Mesodermal cell (in vitro differentiated cells): ENCODE measurements at regions not wholly inside any gene's neighbourhood (a gene's known extent, or its start where the extent isn't known, plus 50 kb on each side); places are given as distances from the start of the nearest gene placed in this dataset.

Experiments used
- H3K27ac ChIP-seq: 2 replicates; pipeline ENCODE4 v1.7.0; 2013; ENCODE audit warnings: mild to moderate bottlenecking, low read depth, low read length, moderate library complexity; ENCODE audit not compliant: severe bottlenecking
- H3K36me3 ChIP-seq: 2 replicates; pipeline ENCODE4 v1.7.1; 2013; ENCODE audit warnings: mild to moderate bottlenecking, low read length, moderate library complexity; ENCODE audit not compliant: control insufficient read depth, insufficient read depth
- H3K4me1 ChIP-seq: one replicate; pipeline ENCODE4 v1.7.1; 2013; ENCODE audit warnings: mild to moderate bottlenecking, low read length; ENCODE audit not compliant: insufficient read depth, control insufficient read depth, poor library complexity, severe bottlenecking
- H3K4me3 ChIP-seq: 2 replicates; pipeline ENCODE4 v1.7.0; 2013; ENCODE audit warnings: low read length, control low read depth, mild to moderate bottlenecking; ENCODE audit not compliant: insufficient read depth, poor library complexity, severe bottlenecking; ENCODE audit errors: extremely low read depth
- H3K9me3 ChIP-seq: 2 replicates; pipeline ENCODE4 v1.7.1; 2013; ENCODE audit warnings: mild to moderate bottlenecking, low read length, moderate library complexity; ENCODE audit not compliant: control insufficient read depth
- WGBS, 2 experiments: methylation state at CpG; one replicate each; pipeline ENCODE4 v1.1.5; 2013; ENCODE audit warnings: missing lambda C conversion rate in 2 of 2; ENCODE audit not compliant: insufficient coverage in 2 of 2; 5-methylcytosine and 5-hydroxymethylcytosine counted together

DNA sequence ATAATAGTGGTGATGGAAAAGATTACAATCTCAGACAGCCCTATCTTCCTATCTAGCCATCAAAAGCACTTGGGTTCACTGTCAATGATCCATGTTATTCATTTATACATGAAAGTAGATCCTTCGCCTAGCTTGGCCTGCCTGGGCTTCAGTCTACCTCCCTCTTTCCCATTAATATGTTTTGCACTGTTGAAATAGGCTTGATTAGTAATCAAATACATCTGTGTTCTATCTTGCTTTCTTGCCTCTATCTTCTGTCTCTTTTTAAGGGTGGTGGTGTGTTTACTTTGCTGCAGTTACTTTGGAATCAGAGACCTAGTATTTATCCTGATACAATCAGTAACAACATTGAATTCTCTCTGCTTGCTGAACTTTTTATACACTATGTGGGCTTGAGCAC lies 521.2 kb downstream of the TNS1 start:
- Histone ChIP-seq H3K4me3 (no peak overlapping the region), H3K9me3 (no peaks in the 10 kb centered on the region), H3K36me3 (no peaks in the 10 kb centered on the region), H3K4me1 (peaks cover 2% of the 10 kb centered on the region), H3K27ac (no peak overlapping the region)
- WGBS, 2 experiments, result 80% methylated on average over 1 of the region's 1 CpG; no CpG with 5 or more reads in 1 of the 2 experiments

DNA sequence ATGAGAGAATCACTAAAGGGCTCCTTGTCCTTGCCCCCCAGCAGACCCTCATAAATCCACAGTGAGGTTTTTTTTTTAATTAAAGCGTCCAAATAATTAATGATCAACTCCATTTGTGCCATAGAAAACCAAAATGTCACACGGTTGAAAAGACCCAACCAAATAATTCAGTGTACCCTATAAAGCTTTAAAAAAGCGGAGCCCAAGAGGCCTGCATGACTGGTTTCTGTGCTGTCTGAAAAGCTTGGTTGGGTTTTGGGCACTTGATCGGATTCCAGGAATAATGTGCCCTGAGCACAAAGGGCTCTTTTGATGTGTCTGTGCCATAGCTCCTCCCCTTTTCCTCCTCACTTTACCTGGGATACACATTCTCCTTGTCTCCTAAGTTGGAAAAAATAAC lies 523.2 kb downstream of the TNS1 start:
- 80 to 100% methylated on average over 1 of the region's 4 CpGs for WGBS, 2 experiments
- Histone ChIP-seq H3K27ac (no peak overlapping the region), H3K36me3 (no peaks in the 10 kb centered on the region), H3K4me1 (peaks cover 4% of the 10 kb centered on the region), H3K4me3 (no peak overlapping the region), H3K9me3 (no peaks in the 10 kb centered on the region)

DNA sequence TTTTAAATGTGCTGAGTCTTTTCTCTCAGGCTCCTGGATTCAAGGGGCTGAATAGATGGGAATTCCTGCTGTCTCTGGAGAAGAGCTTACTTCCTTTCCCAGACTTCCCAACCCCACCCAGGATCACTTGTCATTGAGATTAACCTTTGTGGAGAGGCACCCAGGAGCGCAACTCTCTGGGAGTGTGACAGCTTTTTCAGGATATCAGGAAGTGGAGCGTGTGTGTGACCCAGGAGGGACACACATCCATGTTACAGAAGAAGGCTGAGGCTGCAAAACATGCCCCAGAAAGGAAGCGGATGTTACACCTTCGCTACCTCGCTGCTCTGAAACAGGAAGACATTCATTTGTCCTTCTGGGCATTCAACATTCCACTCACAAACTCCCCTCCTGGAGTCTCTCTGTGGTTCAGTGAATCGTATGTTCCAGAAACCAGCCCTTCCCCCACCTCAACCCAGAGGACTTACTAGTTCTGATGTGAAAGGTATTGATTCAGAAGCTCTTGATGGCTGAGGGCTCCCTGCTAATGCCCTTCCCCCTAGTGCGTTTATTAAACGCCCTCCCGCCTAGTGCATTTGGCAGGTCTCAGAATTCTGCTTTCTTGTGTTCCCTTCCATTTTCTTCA lies 523.9 kb downstream of the TNS1 start:
- Histone ChIP-seq H3K36me3 (no peaks in the 10 kb centered on the region), H3K4me3 (no peak overlapping the region), H3K27ac (no peak overlapping the region), H3K4me1 (peaks cover 4% of the 10 kb centered on the region), H3K9me3 (no peaks in the 10 kb centered on the region)
- WGBS, 2 experiments, result 75 to 81% methylated on average over 6 to 7 of the region's 9 CpGs

DNA sequence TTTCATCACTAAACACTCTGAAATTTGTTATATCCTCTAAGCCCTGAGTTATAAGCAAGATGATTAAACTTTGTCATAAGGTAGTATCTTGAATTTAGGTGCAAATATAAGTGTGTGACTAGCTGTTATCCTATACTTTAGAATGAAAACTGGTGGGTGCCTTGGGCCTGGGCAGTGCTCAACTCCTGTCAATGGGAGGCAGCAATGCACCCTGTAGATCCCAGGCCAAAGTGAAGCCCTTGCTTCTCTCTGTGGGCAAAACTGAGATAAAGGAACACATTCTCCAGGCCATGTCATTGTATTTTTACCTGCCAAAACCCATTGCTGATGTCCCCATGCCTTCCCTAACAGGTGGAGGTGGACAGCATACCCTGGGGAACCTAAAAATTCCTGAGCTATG lies 525.2 kb downstream of the TNS1 start:
- Histone ChIP-seq H3K4me1 (peaks cover 4% of the 10 kb centered on the region), H3K4me3 (no peak overlapping the region), H3K27ac (no peak overlapping the region), H3K36me3 (no peaks in the 10 kb centered on the region), H3K9me3 (no peaks in the 10 kb centered on the region)

DNA sequence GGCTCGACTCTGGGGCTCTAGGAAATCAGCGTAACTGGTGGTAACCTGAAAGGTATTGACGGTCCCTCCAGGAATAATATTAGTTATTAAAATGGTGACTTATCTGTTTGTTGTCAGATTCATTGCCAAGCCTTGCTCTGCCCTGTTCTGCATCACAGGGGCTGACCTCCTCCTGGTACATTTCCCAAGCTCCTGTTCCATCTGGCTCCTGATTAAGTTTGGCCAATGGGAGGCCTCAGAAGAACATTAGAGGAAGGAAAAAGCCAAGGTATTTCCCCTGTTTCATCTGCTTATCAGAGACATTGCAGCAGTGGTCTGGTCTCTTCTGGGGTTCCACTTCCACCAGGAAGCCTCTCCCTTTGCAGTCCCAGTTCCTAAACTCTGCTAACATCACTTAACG lies 527.0 kb downstream of the TNS1 start:
- 95 to 100% methylated on average over 2 to 3 of the region's 4 CpGs for WGBS, 2 experiments
- Histone ChIP-seq H3K27ac (no peak overlapping the region), H3K4me1 (peaks cover 8% of the 10 kb centered on the region)

DNA sequence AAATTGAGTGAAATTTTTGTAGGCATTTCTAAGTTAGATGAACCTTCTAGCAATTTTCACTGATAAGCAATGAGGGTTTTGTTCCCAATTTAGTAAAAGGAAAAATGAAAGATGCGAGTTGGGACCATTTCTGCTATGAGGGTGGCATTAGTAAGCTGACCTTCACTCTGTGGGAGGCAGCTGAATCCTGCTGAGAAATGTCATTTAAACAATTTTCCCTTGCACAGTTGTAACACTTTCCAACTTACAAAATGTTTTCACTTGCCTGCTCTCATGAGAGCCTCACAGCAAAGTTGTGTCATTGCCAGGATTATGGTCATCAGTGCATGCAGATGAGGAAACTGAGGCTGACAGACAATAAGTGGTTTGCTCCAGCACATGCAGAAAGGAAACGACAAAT lies 527.7 kb downstream of the TNS1 start:
- H3K9me3 ChIP-seq, result no peaks in the 10 kb centered on the region
- peaks cover 8% of the 10 kb centered on the region for H3K4me1 ChIP-seq
- no peaks in the 10 kb centered on the region for H3K36me3 ChIP-seq
- H3K27ac ChIP-seq, result no peak overlapping the region
- WGBS, 2 experiments, result 70 to 100% methylated on average over 1 of the region's 2 CpGs
- H3K4me3 ChIP-seq, result no peak overlapping the region

More for the DNA sequence above, 527.0 kb downstream of the TNS1 start:
- no peaks in the 10 kb centered on the region for H3K36me3 ChIP-seq
- no peak overlapping the region for H3K4me3 ChIP-seq
- H3K9me3 ChIP-seq, result no peaks in the 10 kb centered on the region

DNA sequence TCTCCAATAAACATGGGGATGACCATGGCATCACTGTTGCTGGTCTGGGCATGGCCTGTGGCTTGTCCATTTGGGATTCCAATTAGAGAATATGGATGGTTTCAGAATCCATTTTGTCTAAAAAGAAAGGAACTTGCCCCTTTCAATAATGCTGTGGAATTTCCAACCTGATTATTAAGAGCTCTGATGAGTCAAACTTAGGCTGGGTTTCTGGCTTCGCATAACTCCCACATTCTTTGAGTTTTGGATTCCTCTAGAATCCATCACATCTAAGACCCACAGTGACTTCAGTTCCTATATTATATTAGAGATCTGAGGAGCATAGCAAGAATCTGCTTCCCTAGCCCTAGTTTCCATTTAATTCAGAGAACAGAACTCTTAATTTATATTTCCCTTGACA lies 531.5 kb downstream of the TNS1 start:
- Histone ChIP-seq H3K4me3 (no peak overlapping the region), H3K9me3 (no peaks in the 10 kb centered on the region), H3K27ac (no peak overlapping the region), H3K4me1 (peaks cover 8% of the 10 kb centered on the region), H3K36me3 (no peaks in the 10 kb centered on the region)
- no CpG with 5 or more reads among the region's 1 CpG for WGBS, 2 experiments

DNA sequence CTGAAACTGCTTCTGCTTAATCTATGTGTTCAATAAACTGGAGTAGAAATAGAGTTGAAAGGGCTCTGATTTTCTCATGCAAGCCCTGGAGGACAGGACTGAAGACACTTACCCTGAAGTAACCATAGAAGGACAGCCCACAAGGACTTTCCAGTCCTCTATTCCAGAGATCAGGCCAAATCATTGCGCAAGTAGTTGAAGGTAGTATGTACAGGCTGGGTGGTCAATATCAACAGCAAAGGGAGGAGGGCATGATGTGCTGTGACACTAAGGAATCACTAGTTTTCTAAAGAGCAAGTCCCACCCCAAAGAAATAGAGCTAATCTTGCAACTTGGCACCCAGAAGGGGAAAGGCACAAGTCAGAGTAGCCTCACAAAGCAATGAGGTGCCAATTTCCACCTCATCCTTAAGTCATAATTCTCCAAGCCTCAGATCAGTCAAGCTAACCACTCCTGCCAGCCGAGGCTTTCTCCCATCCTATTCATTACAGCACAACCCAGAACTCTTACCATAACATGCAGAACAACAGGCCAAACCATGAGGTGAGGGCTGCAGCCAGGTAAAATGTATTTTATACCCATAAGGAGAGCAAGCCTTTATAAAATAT lies 533.5 kb downstream of the TNS1 start:
- no peak overlapping the region for H3K4me3 ChIP-seq
- H3K27ac ChIP-seq, result no peak overlapping the region
- H3K9me3 ChIP-seq, result no peaks in the 10 kb centered on the region
- 92% methylated on average over 2 of the region's 2 CpGs; no CpG with 5 or more reads in 1 of the 2 experiments for WGBS, 2 experiments
- peaks cover 8% of the 10 kb centered on the region for H3K4me1 ChIP-seq
- H3K36me3 ChIP-seq, result no peaks in the 10 kb centered on the region

DNA sequence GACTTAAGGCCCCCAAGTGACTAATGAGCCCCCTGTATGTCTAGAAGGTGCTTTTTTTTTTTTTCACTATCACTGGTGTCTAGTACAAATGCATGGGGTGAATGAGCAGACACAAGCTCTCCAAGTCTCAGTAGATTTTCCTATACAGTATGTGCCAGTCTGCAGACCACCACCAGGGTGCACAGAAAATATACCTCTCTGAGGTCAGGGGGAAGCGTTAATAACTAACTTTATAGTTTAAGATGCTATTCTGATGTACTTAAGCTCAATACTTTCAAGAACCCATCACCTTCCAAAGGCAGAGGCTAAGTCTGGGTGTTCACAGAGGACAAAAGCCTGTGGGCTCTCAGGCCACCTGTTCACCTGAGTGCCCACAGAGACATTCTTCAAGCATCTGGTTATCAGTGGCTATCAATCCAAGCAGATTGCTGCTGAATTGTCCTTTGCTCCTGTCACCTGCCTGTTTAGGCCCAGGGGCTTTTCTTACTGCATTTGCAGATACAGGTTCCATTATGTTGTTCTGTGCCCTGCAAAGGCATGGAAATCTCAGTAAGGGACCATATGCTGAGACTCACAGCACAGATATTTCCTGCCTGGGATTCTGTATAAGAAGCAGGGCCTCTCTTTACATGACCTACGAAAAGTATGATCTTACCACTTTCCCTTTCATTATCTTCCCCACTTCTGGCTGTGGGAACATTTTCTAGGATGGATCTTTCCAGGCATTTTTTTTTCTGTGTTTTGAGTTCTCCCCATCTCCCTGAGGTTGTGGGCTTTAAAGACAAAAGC lies 534.6 kb downstream of the TNS1 start:
- Histone ChIP-seq H3K27ac (no peak overlapping the region), H3K4me1 (peaks cover 8% of the 10 kb centered on the region), H3K4me3 (no peak overlapping the region), H3K9me3 (no peaks in the 10 kb centered on the region), H3K36me3 (no peaks in the 10 kb centered on the region)
- 83 to 88% methylated on average over 1 of the region's 2 CpGs for WGBS, 2 experiments

DNA sequence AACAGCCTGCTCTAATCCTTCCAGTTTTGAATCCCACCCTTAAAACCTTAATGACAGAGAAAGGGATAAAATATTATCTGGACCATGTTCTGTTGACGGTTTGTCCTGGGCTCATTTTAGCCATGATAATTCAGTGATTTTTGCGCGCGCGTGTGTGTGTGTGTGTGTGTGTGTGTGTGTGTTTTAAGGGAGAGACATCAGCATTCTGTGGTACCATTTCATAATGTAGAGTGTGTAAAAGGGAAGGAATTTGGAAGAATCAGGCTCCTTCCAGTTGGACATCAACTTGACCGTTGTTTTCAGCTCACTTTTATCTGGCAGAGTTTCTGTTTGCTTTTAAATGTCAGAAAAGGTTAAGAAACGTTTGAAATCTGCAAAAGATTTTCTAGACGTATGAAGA lies 535.5 kb downstream of the TNS1 start:
- H3K4me3 ChIP-seq, result no peak overlapping the region

DNA sequence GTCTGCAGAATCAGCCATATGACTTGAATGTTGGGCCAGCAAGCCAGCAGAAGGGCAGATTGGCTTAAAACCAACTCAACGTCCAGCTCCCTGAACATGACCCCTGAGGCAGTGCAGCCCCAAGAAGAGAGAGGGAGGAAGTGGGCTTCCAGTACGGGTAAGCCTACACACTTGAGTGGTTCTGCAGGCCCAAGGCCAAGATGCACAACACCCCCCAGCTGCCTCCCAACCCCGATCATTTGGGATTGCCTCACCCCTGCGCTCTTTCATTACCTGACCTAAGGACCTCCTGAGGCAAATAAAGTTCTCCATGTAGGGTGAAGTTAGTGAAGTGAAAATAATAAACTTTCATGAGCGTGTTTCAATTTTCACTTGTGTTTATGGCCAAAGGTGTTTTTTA lies 536.0 kb downstream of the TNS1 start:
- Histone ChIP-seq H3K36me3 (no peaks in the 10 kb centered on the region), H3K4me3 (no peak overlapping the region), H3K9me3 (no peaks in the 10 kb centered on the region), H3K27ac (no peak overlapping the region), H3K4me1 (peaks cover 8% of the 10 kb centered on the region)
- 94 to 100% methylated on average over 2 of the region's 5 CpGs for WGBS, 2 experiments

More for the DNA sequence above, 535.5 kb downstream of the TNS1 start:
- 100% methylated on average over 1 to 4 of the region's 8 CpGs for WGBS, 2 experiments
- Histone ChIP-seq H3K4me1 (peaks cover 8% of the 10 kb centered on the region), H3K36me3 (no peaks in the 10 kb centered on the region), H3K9me3 (no peaks in the 10 kb centered on the region), H3K27ac (no peak overlapping the region)
